Umbilical cord (tissue), 1 donor: ENCODE measurements at regions not wholly inside any gene's neighbourhood (a gene's known extent, or its start where the extent isn't known, plus 50 kb on each side); places are given as distances from the start of the nearest gene placed in this dataset.

ENCODE experiments used
- DNase-seq: peaks from one replicate; pipeline ENCODE4 v3.0.0-alpha.2; 2015; ENCODE audit warnings: low spot score

DNA sequence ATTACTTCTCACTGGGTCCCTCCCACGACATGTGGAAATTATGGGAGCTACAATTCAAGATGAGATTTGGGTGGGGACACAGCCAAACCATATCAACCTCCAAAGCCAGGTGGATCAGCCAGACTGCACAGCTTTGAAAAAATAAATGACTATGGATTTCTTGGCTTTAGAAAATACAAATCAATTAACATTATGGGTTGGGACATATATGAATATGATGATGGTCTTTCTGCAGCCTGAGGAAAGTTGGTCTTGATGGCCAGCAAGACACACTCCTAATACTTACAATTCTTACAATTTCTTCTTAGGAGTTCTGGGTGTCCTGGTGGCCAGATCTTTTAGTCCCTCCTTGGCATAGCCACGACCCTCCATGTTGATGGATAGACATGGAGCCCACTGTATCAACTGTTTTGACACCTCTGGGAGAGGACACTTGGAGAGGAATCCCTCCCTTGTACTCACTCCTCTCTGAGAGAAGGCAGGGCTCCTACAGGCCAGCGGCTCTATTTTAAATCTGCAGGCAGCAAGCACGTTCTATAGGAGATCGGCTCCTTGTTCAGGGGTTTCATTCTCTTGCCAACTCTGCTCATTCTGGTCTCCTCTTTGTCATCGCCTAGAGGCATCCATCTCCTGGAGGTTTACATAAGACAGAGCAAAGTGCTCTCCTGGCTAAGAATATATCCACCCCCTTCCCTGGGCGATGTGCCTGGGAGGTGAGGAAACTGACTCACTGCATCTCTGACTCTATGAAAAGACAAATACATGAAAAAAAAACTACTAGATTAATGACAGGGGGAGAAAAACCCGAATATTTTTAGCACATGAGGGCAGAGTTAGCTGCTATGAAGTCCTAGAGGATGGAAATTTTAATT, 145.9 kb downstream of the CARTPT start:
- DNase-seq: peak; percentile 90

- DNase-seq: peak; percentile 12
Measured at GRCh38 chr5:71865665-71866320, 146.7 kb downstream of the CARTPT start.

GRCh38 chr5:71872311-71872864, 153.3 kb downstream of the CARTPT start:
- no peak for DNase-seq

- no peak for DNase-seq
Measured at GRCh38 chr5:71873191-71873591, 154.1 kb downstream of the CARTPT start.

DNA sequence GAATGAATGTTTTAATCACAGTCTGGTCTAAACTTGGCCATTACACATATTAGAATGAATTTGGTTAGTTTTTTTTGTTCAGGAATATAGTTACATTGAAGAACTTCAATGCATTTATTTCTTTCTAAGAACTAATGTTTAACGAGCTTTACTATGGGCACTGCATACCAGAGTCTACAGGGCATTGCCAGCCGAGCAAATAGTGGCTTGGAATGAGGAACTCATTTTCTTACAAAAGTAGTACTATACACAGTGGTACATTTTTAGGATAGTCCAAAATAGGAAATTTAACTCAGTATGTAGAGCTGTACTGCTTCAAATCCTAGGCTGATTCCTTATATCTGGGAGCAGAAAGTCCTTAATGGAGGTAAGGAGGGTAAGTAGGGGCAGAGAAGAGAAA, 155.4 kb downstream of the CARTPT start:
- no peak for DNase-seq

DNA sequence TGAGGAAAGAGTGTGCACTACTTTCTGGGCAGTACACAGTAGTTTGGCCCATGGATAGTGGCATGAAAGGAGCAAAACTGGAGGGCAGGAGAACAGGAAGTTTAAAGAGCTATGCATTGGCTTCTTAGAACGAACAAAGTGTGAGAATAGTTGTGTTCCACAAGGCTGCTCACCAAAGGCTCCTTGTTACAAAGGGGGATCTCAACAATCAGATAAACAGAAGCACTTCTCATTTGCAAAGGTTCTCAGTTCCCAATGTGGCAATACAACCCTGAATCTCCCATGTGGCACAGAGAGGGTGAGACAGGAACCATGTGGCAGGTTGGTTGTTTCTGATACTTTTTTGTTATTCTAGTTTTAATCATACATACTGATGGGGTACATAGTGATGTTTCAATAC, 158.4 kb downstream of the CARTPT start:
- no peak for DNase-seq

- DNase-seq: peak; percentile 97
Measured at GRCh38 chr5:71880536-71880935, 161.5 kb downstream of the CARTPT start.

GRCh38 chr5:71882826-71883741, 164.0 kb downstream of the CARTPT start:
- DNase-seq: no peak

DNA sequence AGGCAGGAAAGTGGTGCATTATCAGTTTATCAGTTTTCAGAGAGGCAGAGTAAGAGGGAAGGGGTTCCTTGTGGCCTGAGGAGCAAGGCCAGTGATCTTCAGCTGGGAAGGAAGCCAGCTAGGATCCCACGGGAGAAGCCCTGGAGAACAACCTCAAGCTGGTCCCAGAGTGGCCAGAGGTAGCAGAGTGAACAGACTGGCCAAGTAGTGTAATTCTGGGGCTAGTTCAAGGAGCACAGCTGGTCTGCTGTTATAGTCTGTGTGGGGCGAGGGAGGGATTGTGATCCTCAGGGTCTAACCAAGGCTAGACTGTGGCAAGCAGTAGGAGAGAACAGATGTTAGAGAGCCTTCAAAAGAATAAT, 164.6 kb downstream of the CARTPT start:
- DNase-seq: no peak

DNA sequence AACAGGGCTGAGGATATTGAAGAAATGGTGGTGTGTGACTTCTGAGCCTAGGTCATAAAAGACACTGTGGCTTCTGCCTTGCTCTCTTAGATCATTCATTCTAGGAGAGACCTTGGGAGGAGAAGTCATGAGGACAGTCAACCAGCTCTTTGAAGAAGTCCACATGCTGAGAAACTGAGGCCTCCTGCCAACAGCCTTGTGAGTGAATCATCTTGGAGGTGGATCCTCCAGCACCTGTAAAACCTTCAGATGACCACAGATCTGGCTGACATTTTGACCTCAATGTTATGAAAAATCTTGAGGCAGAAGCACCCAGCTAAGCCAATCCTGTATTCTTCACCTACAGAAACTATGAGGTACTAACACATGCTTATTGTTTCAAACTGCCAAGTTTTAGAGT, 165.9 kb downstream of the CARTPT start:
- DNase-seq: no peak

DNA sequence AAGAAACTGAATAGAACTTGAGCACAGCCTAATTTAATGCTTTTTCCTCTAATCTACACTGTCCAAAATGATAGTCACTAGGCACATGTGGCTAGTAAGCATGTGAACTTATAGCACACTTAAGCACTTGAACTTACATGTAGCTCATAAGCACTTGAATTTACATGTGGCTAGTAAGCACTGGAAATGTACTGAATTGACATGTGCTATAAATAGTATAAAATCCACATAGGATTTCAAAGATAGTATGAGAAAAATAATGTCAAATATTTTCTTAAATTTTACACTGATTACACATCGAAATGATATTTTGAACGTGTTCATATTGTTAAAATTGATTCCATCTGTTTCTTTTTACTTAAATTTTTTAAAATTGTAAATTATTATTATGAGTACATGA, 167.3 kb downstream of the CARTPT start:
- no peak for DNase-seq

GRCh38 chr5:71887680-71888079, 168.6 kb downstream of the CARTPT start:
- peak; percentile 62 for DNase-seq

GRCh38 chr5:71891406-71891805, 172.3 kb downstream of the CARTPT start:
- DNase-seq: no peak

GRCh38 chr5:71891856-71892255, 172.8 kb downstream of the CARTPT start:
- DNase-seq: peak; percentile 82

DNA sequence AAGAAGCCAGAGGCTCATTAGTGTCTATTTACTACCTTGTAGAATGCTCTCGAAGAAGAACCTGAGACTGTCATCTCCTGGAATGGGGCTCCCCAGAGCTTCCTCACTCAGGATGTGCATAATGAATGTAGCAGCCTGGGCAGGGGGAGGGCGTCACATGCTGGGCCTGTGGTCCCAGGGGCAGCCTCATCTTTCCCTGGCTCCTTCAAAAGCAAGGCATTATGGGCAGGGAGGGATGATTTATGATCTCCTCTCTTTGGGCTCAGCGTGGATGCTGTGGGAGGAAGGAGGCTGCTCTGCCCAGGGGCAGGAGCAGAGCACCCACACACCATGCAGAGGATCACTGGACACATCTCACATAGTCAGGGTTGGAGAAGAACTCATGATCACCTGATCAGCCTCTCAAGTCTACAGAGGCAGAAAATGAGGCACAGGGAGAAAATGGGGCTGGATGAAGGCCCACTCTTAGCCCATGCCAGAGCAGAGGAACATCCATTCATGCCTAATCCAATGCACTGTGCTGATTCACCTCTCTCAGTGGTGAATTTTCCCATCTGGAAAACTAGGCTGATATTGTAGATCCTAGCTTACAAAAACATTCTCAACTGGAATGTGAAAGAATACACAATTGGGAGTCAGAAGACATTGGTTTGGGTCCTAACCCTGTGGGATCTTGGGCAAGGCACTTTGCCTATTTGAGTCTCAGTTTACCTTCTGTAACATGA, 173.7 kb downstream of the CARTPT start:
- DNase-seq: peak; percentile 53

- DNase-seq: no peak
Measured at GRCh38 chr5:71893451-71893850, 174.4 kb downstream of the CARTPT start.

DNA sequence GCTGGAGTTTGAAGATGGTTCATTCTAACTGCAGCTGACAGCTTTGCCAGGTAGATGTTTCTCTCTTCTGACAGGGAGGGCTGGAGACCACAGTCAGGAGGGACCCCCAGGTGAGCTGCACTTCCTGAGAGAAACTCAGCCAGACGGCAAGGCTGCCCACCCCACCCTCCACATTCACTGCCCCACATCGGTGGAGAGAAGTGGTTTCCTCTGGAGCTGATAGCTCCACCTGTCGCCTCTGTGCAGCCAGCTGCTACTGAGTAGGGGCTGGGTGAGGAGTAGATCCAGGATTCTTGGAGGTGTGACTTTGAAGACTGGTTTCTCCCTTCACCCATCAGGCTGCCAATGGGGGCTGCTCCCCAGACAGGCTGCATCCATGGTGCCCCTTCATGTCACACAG, 175.0 kb downstream of the CARTPT start:
- DNase-seq: no peak

DNA sequence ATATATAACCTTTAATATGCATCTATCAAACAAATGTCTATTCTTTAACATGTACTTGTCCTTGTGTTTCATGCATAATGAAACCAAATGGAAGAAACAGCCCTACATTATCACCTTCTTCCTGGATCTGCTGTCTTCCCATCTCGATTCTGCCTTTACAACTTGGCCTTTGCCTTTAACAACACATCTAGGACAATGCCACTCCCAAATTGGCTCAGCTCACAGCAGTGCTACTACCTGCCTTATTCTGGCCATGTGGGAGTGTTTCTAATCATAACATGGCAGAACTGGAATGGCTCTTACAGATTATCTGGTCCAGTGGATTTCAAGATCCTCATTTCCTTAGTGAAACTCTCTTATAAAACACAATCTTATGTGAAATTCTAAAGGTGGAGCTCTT, 176.5 kb downstream of the CARTPT start:
- DNase-seq: no peak

DNA sequence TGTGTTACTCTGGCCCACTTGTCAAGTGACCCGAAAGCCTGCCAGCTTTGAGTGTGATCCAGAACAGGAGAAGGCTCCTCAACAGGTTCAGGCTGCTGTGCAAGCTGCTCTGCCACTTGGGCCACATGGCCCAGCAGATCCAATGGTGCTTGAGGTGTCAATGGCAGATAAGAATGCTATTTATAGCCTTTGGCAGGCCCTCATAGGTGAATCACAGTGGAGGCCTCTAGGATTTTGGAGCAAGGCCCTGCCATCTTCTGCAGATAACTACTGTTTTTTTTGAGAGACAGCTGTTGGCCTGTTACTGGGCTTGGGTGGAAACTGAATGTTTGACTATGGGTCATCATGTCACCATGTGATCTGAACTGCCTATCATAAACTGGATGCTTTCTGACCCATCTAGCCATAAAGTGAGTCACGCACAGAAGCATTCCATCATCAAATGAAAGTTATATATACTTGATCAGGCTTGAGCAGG, 180.8 kb downstream of the CARTPT start:
- DNase-seq: no peak

DNA sequence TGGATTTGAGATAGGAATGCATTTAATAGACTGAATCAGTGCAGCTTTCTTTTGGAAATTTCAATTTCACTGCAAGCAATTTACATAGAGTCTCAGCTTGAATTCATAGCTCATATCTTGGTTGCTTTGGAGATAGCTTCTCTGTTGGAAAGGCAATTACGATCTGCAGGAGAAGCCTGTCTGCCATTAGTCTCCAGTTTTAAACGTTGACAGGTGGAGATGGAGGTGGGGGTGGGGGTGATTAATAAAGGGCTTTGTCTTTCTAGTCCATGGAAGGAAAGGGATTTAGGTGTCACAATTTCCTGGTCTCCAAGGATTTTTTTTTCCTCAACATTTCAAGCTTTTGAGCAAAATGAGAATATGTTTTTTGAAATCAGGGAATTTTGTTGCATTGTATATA, 184.7 kb downstream of the CARTPT start:
- no peak for DNase-seq

DNA sequence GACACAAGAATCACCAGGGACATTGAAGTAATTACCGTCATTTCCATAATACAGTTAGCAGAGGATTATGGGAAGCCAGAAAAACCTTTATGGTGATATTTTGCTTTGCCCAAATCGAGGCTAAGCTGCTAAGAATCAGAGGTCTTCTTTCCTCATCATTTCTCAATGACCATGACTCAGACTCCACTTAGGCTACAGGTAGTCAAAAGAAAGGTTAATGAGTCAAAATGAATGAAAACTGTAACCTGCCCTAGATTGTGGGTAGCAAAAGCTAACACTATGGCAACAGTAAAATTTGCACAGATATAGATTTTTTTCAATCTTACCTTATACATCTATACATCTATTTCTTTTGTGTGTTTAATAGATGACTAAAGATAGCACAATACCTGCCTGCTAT, 185.8 kb downstream of the CARTPT start:
- DNase-seq: no peak
